OCI-LY7 (cell line): ENCODE measurements at regions not wholly inside any gene's neighbourhood (a gene's known extent, or its start where the extent isn't known, plus 50 kb on each side); places are given as distances from the start of the nearest gene placed in this dataset.

Source experiments
- CTCF ChIP-seq: fragments of 200-600 bp; sonication (generic); conservative IDR thresholded peaks from 2 replicates; pipeline ENCODE4 v1.5.1; 2014; ENCODE audit warnings: mild to moderate bottlenecking, antibody characterized with exemption, low read length, moderate library complexity, mixed read lengths
- EZH2phosphoT487 ChIP-seq: fragments of 200-600 bp; sonication (generic); IDR thresholded peaks from 2 replicates; pipeline ENCODE4 v1.6.1; 2018; ENCODE audit warnings: low read depth, borderline replicate concordance, mild to moderate bottlenecking, mixed run types, antibody characterized with exemption, low read length, moderate library complexity, mixed read lengths

- TF ChIP-seq CTCF (no peak), EZH2phosphoT487 (no peak)
Measured at GRCh38 chr11:69975822-69976221, 102.3 kb upstream of the ANO1 start.
